ENCODE measurements at regions not wholly inside any gene's neighbourhood (a gene's known extent, or its start where the extent isn't known, plus 50 kb on each side); places are given as distances from the start of the nearest gene placed in this dataset.

DNA sequence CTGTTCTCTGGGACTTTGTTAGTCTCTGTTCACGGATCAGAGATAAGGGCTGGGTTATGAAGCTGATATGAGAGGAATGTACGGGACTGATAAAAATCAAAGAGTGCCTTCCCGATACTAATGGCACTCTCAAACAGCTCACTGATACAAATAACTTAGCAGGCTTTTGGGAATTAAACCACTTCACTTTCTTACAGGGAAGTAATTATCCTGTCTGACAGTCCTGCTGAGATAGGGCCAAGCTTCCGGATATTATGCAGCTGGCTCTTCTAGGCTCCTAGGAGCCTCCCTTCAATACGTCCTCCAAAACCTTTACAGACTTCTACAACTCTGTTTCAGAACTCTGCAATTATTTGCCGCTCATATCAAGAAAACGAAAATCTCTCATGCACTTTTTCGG lies 418.0 kb downstream of the NLGN4X start:
- TF ChIP-seq, protein P1, sequence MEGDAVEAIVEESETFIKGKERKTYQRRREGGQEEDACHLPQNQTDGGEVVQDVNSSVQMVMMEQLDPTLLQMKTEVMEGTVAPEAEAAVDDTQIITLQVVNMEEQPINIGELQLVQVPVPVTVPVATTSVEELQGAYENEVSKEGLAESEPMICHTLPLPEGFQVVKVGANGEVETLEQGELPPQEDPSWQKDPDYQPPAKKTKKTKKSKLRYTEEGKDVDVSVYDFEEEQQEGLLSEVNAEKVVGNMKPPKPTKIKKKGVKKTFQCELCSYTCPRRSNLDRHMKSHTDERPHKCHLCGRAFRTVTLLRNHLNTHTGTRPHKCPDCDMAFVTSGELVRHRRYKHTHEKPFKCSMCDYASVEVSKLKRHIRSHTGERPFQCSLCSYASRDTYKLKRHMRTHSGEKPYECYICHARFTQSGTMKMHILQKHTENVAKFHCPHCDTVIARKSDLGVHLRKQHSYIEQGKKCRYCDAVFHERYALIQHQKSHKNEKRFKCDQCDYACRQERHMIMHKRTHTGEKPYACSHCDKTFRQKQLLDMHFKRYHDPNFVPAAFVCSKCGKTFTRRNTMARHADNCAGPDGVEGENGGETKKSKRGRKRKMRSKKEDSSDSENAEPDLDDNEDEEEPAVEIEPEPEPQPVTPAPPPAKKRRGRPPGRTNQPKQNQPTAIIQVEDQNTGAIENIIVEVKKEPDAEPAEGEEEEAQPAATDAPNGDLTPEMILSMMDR (IDR thresholded peaks at IDR 0.05), result no peak
- TF ChIP-seq POLR2A (IDR thresholded peaks at IDR 0.05), result no peak

All from uterus (tissue), 2 donors.